HG03064 (cell line): ENCODE measurements at regions not wholly inside any gene's neighbourhood (a gene's known extent, or its start where the extent isn't known, plus 50 kb on each side); places are given as distances from the start of the nearest gene placed in this dataset.
"Not testable (repeated sequence)": the region's sequence is repeated elsewhere in the genome, so short reads cannot be mapped to it uniquely, and the experiment has no call there.

Experiments
- ATAC-seq: cut with Tn5 transposase; IDR thresholded peaks from one replicate; pipeline ENCODE4 v1.9.1; 2021; ENCODE audit warnings: low read depth; ENCODE audit not compliant: unreplicated experiment

DNA sequence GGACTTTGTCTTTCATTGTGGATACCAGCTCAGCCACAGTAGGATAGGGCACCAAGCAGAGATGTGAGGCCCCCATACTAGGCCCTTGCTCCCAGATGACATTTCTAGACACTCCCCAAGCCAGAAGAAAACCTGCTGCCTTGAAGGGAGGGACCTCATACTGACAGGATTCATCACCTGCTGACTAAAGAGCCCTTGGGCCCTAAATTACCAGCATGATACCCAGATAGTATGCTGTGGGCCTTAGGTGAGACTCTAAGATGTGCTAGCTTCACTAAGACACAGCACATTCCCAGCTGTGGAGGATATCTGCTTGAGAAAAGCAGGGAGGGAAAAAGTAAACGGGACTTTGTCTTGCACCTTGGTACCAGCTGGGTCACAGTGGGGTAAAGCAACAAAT, 324.0 kb downstream of the TBL1XR1 start:
- ATAC-seq: peak; percentile 16

GRCh38 chr3:176872771-176873209, 324.5 kb downstream of the TBL1XR1 start:
- ATAC-seq: peak; percentile 95

DNA sequence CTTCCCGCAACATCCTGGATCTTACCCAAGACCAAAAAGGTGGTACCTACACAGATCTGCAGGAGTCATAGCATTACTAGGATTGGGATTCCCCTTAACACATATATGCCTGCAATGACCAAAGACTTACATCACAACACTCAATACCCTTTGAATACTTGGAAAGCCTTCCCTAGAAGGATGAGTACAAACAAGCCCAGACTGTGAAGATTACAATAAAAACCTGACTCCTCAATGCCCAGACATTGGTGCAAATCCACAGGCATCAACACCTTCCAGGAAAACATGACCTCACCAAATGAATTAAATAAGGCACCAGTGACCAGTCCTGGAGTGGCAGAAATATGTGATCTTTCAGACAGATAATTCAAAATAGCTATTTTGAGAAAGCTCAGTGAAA, 326.8 kb downstream of the TBL1XR1 start:
- no peak for ATAC-seq

- no peak for ATAC-seq
Measured at GRCh38 chr3:176867681-176868663, 329.3 kb downstream of the TBL1XR1 start.

DNA sequence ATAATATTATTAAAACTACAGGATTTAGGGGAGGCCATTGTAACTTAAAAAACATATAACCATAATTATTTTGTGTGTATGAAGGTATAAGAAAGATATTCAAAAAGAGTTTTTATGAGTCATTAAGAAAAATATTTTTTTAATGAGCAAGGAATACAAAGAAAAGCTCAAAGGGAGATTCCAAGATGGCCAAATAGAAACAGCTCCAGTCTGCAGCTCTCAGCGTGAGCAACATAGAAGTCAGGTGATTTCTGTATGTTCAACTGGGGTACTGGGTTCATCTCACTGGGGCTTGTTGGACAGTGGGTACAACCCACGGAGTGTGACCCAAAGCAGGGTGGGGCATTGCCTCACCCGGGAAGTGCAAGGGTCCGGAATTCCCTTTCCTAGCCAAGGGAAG, 336.1 kb downstream of the TBL1XR1 start:
- no peak for ATAC-seq

DNA sequence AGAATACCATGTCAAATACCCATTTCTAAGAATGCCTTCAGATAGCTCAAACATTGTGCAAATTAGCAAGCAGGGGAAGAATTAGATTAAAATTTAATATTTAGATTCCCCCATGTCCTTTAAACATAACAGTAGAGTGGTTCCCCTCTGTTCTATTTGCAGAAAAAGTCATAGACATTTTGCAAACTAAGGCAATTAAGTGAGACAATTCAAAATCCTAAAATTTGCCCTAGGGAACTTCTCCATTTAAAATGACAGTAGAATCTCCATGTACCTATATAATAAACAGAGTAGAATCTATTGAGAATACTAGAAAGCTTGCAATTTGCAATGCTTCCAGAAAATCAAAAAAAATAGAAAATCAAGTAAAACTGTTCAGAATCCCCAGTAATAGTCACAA, 340.6 kb downstream of the TBL1XR1 start:
- ATAC-seq: no peak

- ATAC-seq: no peak
Measured at GRCh38 chr3:176855901-176856486, 341.3 kb downstream of the TBL1XR1 start.

DNA sequence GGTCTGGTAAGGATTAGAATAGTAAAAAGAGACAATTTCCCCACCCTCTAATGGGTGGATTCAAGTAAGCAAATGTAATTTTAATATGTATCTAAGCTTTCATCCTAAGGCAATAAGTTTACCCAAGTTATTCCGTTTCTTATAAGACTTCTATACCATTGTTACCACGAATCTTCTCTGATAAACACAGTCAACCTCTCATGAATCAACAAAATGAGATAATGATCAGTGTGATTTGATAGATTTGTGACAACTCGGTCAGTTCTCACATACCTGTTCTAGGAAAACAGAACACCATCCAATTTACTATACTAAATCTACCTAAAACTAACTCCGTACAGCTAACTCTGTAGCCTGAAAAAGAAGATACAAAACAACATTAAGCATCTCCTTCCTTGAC, 342.1 kb downstream of the TBL1XR1 start:
- no peak for ATAC-seq

DNA sequence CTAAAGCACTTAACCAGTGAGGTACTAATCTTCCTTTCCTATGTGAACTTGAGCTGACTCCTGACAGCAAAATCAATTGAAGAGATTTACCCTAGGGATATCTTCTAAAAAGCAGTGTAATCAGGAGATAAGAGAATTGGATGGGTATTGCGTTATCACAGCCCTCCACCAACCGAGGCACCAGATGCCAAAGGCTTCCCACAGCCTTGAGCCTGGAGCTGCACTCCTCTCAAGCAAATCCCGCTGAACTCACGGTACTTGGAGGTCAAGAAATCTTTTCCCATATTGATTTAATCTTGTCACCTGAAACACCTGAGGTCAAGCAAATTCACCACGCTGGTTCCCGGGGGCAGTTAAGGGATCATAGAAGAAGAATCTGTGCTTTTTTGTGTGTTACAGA, 346.8 kb downstream of the TBL1XR1 start:
- no peak for ATAC-seq

GRCh38 chr3:176848431-176849214, 348.7 kb downstream of the TBL1XR1 start:
- no peak for ATAC-seq

- no peak for ATAC-seq
Measured at GRCh38 chr3:176842914-176843313, 354.4 kb downstream of the TBL1XR1 start.

- ATAC-seq: no peak
Measured at GRCh38 chr3:176840641-176841286, 356.5 kb downstream of the TBL1XR1 start.

- no peak for ATAC-seq
Measured at GRCh38 chr3:176839901-176840300, 357.4 kb downstream of the TBL1XR1 start.

GRCh38 chr3:176839466-176839865, 357.8 kb downstream of the TBL1XR1 start:
- no peak for ATAC-seq

DNA sequence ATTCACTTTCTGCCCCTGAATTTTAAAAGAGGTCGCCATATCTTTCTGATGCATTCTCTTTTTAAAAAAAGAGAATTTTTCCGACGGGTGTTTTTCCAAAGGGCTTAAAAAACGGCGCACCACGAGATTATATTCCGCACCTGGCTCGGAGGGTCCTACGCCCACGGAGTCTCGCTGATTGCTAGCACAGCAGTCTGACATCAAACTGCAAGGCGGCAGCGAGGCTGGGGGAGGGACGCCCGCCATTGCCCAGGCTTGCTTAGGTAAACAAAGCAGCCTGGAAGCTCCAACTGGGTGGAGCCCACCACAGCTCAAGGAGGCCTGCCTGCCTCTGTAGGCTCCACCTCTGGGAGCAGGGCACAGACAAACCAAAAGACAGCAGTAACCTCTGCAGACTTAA, 370.0 kb downstream of the TBL1XR1 start:
- not testable (repeated sequence) for ATAC-seq

- ATAC-seq: no peak
Measured at GRCh38 chr3:176824811-176825210, 372.5 kb downstream of the TBL1XR1 start.

- no peak for ATAC-seq
Measured at GRCh38 chr3:176820764-176821163, 376.5 kb downstream of the TBL1XR1 start.

DNA sequence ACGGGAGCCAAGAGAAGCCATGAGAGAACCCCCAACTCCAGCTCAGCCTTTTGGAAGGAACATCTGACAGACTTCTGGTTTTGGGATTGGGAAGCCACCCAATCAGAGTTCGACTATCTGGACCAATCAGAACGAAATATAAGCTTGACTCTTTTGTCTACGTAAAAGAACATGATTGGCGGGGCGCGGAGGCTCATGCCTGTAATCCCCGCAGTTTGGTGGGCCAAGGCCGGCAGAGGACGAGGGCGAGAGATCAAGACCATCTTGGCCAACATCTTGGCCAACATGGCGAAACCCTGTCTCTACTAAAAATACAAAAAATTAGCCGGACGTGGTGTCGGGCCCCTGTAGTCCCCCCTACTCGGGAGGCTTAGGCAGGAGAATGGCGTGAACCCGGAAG, 380.3 kb downstream of the TBL1XR1 start:
- ATAC-seq: no peak

DNA sequence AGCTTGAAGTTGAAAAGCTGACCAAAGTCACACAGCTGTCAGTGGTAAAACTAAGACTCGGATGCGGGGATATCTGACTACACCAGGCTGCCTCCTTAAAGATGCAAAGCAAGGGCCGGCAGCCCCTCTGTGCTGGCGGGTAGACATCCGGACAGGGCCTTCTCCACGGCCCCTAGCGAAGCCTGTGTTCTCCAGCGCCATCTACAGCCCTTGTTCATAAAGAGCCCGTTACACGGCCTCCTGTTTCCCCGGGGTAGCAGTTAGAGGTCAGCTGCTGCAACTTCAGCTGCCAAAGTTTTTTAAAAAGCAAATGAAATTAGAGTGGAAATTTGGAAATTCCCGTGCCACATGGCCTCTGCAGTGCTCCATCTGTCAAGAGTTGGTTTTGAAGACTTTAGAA, 383.0 kb downstream of the TBL1XR1 start:
- ATAC-seq: peak; percentile 91

- ATAC-seq: no peak
Measured at GRCh38 chr3:176807938-176808337, 389.3 kb downstream of the TBL1XR1 start.

DNA sequence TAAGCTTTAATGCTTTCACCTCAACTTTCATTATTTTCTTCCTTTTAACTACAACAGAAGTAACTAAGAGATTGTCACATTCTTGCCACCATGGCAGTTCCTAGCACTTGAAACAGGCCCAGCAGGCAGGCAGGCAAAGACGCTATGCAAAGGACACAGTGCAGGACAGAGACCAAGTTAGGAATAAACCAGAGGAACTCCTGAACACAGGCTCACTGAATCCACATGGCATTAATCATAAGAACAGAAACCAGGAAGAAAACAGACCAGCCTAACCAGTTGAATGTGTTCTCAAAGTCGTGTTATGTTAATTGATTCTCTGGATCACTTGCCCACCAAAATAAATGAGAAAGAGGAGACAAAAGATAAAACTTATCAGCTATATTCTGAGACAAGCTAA, 397.6 kb downstream of the TBL1XR1 start:
- ATAC-seq: no peak
